ENCODE measurements at regions not wholly inside any gene's neighbourhood (a gene's known extent, or its start where the extent isn't known, plus 50 kb on each side); places are given as distances from the start of the nearest gene placed in this dataset.

DNA sequence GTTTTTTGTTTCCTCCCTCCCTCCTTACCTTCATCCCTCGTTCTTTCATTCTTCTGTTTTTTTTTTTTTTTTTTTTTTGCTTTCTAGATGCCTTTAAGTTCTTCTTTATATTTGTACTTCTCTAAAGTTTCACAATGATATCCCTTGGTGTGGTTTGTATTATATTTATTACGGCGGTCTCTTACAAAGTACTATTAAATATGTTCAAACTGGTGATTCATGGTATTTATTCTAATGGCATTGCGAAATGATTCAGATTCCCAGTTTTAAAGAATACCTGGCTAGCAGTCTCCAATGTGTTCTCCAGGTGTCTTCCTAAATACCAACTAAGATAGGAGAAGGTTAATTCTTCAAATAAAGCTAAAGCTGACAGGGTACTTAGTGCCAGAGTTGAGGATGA, 690.1 kb upstream of the COX7C start:
- no peaks in the 10 kb centered on the region for H3K36me3 ChIP-seq (replicated peaks; ENCODE audit: insufficient read depth, low read depth)
- H4K20me1 ChIP-seq (ENCODE audit: insufficient read depth, poor library complexity, severe bottlenecking): no peaks in the 10 kb centered on the region
- no peak overlapping the region for H3K4me3 ChIP-seq
- no peaks in the 10 kb centered on the region for H3K4me1 ChIP-seq (ENCODE audit: insufficient read depth)
- H3K27ac ChIP-seq: no peak overlapping the region
- H3K79me2 ChIP-seq: no peaks in the 10 kb centered on the region
- no peaks in the 10 kb centered on the region for H3K9me3 ChIP-seq (ENCODE audit: low read depth)
- WGBS (ENCODE audit: low lambda C conversion rate, missing lambda C conversion rate): 94% methylated on average over 4 of the region's 4 CpGs
- no peaks in the 10 kb centered on the region for H3K27me3 ChIP-seq
- H3K4me2 ChIP-seq: no peak overlapping the region
- H3K9me2 ChIP-seq (replicated peaks; ENCODE audit: insufficient read depth): no peaks in the 10 kb centered on the region
- H2AFZ ChIP-seq: no peak overlapping the region
- no peak for DNase-seq (ENCODE audit: low spot score)
- TF ChIP-seq, protein P1, sequence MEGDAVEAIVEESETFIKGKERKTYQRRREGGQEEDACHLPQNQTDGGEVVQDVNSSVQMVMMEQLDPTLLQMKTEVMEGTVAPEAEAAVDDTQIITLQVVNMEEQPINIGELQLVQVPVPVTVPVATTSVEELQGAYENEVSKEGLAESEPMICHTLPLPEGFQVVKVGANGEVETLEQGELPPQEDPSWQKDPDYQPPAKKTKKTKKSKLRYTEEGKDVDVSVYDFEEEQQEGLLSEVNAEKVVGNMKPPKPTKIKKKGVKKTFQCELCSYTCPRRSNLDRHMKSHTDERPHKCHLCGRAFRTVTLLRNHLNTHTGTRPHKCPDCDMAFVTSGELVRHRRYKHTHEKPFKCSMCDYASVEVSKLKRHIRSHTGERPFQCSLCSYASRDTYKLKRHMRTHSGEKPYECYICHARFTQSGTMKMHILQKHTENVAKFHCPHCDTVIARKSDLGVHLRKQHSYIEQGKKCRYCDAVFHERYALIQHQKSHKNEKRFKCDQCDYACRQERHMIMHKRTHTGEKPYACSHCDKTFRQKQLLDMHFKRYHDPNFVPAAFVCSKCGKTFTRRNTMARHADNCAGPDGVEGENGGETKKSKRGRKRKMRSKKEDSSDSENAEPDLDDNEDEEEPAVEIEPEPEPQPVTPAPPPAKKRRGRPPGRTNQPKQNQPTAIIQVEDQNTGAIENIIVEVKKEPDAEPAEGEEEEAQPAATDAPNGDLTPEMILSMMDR (IDR thresholded peaks at IDR 0.05; ENCODE audit: poor library complexity): no peak
- TF ChIP-seq EZH2 (IDR thresholded peaks at IDR 0.05; ENCODE audit: borderline replicate concordance) (no peak), EZH2phosphoT487 (IDR thresholded peaks at IDR 0.05; ENCODE audit: low read depth, severe bottlenecking, unreplicated experiment) (no peak)

DNA sequence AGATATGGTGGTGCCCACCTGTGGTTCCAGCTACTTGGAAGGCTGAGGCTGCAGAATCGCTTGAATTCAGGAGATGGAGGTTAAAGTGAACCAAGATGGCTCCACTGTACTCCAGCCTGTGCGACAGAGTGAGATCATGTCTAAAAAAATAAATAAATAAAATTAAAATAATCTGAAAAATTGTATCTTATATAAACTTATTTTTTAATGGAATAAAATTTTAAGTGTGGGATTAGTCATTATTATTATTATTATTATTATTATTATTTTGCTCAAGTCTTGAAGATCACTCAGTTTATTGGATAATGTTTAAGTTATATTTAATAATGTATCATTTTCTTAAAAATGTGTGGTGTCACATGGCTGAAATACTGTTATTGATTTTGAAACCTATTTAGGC, 688.0 kb upstream of the COX7C start:
- Histone ChIP-seq H3K4me1 (ENCODE audit: insufficient read depth) (no peaks in the 10 kb centered on the region), H3K4me2 (no peak overlapping the region), H3K79me2 (no peaks in the 10 kb centered on the region), H3K27me3 (no peaks in the 10 kb centered on the region), H3K9me3 (ENCODE audit: low read depth) (no peaks in the 10 kb centered on the region), H3K4me3 (no peak overlapping the region), H3K9me2 (replicated peaks; ENCODE audit: insufficient read depth) (no peaks in the 10 kb centered on the region), H2AFZ (no peak overlapping the region), H4K20me1 (ENCODE audit: insufficient read depth, poor library complexity, severe bottlenecking) (no peaks in the 10 kb centered on the region), H3K36me3 (replicated peaks; ENCODE audit: insufficient read depth, low read depth) (no peaks in the 10 kb centered on the region), H3K27ac (no peak overlapping the region)
- TF ChIP-seq, protein P1 (IDR thresholded peaks at IDR 0.05; ENCODE audit: poor library complexity): no peak
- TF ChIP-seq EZH2phosphoT487 (IDR thresholded peaks at IDR 0.05; ENCODE audit: low read depth, severe bottlenecking, unreplicated experiment) (no peak), EZH2 (IDR thresholded peaks at IDR 0.05; ENCODE audit: borderline replicate concordance) (no peak)
- 100% methylated on average over 2 of the region's 2 CpGs for WGBS (ENCODE audit: low lambda C conversion rate, missing lambda C conversion rate)
- DNase-seq (ENCODE audit: low spot score): no peak

DNA sequence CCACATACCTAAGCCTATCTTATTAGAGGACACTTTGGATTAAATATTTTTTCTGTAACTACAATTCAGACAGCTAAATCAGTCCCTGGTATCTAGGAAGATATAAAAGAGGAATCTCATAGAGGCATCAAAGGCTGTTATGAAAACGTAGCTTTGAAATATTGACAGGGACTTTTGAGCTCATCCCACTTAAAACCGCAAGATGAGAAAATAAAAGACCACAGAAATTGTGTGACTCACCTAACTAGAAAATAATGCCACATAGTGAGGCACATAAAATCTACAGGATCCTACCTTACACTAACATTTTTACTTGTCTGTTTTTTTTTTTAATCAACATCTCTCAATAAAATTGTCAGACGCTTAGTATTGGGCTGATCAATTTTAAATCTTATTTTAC, 686.5 kb upstream of the COX7C start:
- H4K20me1 ChIP-seq (ENCODE audit: insufficient read depth, poor library complexity, severe bottlenecking): no peaks in the 10 kb centered on the region
- H3K4me1 ChIP-seq (ENCODE audit: insufficient read depth): no peaks in the 10 kb centered on the region
- H3K4me3 ChIP-seq: no peak overlapping the region
- 86% methylated on average over 3 of the region's 3 CpGs for WGBS (ENCODE audit: low lambda C conversion rate, missing lambda C conversion rate)
- no peaks in the 10 kb centered on the region for H3K9me3 ChIP-seq (ENCODE audit: low read depth)
- TF ChIP-seq, protein P1 (IDR thresholded peaks at IDR 0.05; ENCODE audit: poor library complexity): no peak
- TF ChIP-seq EZH2phosphoT487 (IDR thresholded peaks at IDR 0.05; ENCODE audit: low read depth, severe bottlenecking, unreplicated experiment): no peak
- no peak for TF ChIP-seq EZH2 (IDR thresholded peaks at IDR 0.05; ENCODE audit: borderline replicate concordance)
- H3K79me2 ChIP-seq: no peaks in the 10 kb centered on the region
- no peak overlapping the region for H3K27ac ChIP-seq
- no peaks in the 10 kb centered on the region for H3K9me2 ChIP-seq (replicated peaks; ENCODE audit: insufficient read depth)
- no peak for DNase-seq (ENCODE audit: low spot score)
- H3K27me3 ChIP-seq: no peaks in the 10 kb centered on the region
- no peaks in the 10 kb centered on the region for H3K36me3 ChIP-seq (replicated peaks; ENCODE audit: insufficient read depth, low read depth)
- H3K4me2 ChIP-seq: no peak overlapping the region
- H2AFZ ChIP-seq: no peak overlapping the region

DNA sequence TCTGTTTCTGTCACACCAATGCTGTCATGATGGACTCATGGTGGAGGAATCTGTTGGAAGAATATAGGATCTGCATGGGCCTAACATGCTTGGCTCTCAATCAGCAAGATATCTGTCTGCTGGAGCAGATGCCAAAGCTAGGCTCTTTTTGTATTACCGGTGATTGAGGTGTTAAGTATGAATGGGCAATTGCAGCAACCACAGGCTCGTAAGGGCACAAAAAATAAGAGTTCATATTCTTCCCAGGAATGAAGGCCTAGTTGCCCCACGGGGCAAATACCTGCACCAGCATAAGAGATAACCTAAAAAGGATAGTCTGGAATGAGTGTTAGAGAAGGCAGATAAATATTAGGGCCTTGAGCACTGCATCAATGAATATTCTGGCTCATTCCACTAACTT, 679.5 kb upstream of the COX7C start:
- Histone ChIP-seq H3K27ac (no peak overlapping the region), H3K27me3 (no peaks in the 10 kb centered on the region)
- 59% methylated on average over 3 of the region's 3 CpGs for WGBS (ENCODE audit: low lambda C conversion rate, missing lambda C conversion rate)

More for the DNA sequence above, 679.5 kb upstream of the COX7C start:
- H2AFZ ChIP-seq: no peak overlapping the region
- H3K4me2 ChIP-seq: no peak overlapping the region
- no peak overlapping the region for H3K4me3 ChIP-seq
- H3K79me2 ChIP-seq: no peaks in the 10 kb centered on the region
- no peaks in the 10 kb centered on the region for H3K9me2 ChIP-seq (replicated peaks; ENCODE audit: insufficient read depth)
- H3K4me1 ChIP-seq (ENCODE audit: insufficient read depth): no peaks in the 10 kb centered on the region
- no peaks in the 10 kb centered on the region for H3K36me3 ChIP-seq (replicated peaks; ENCODE audit: insufficient read depth, low read depth)
- no peak for DNase-seq (ENCODE audit: low spot score)
- no peaks in the 10 kb centered on the region for H3K9me3 ChIP-seq (ENCODE audit: low read depth)
- TF ChIP-seq, protein P1 (IDR thresholded peaks at IDR 0.05; ENCODE audit: poor library complexity): no peak
- no peak for TF ChIP-seq EZH2phosphoT487 (IDR thresholded peaks at IDR 0.05; ENCODE audit: low read depth, severe bottlenecking, unreplicated experiment)
- no peak for TF ChIP-seq EZH2 (IDR thresholded peaks at IDR 0.05; ENCODE audit: borderline replicate concordance)
- H4K20me1 ChIP-seq (ENCODE audit: insufficient read depth, poor library complexity, severe bottlenecking): no peaks in the 10 kb centered on the region
